GM23338 (cell line): ENCODE measurements at regions not wholly inside any gene's neighbourhood (a gene's known extent, or its start where the extent isn't known, plus 50 kb on each side); places are given as distances from the start of the nearest gene placed in this dataset.

Experiments
- ATAC-seq: fragments of 200-7000 bp; cut with Tn5 transposase; 3 replicates; pipeline ENCODE4 v1.9.1; 2020
- DNase-seq: peaks from one replicate; pipeline ENCODE4 v3.0.0-alpha.2; 2015; ENCODE audit warnings: low spot score
- H2AFZ ChIP-seq: fragments of 200-600 bp; sonication (generic); 2 replicates; pipeline ENCODE4 v1.8.0; 2016; ENCODE audit warnings: antibody characterized with exemption, mild to moderate bottlenecking, moderate library complexity
- H3F3A ChIP-seq: fragments of 200-600 bp; sonication (generic); replicated peaks from 2 replicates; pipeline ENCODE4 v1.8.0; 2017; ENCODE audit warnings: antibody characterized with exemption, mixed run types, low read depth
- H3K27ac ChIP-seq: fragments of 200-600 bp; sonication (generic); 2 replicates; pipeline ENCODE4 v1.6.1; 2016; ENCODE audit warnings: low read depth
- H3K27me3 ChIP-seq: fragments of 200-600 bp; sonication (generic); 2 replicates; pipeline ENCODE4 v1.8.0; 2016; ENCODE audit warnings: mild to moderate bottlenecking, mixed run types, moderate library complexity; ENCODE audit not compliant: insufficient read depth
- H3K36me3 ChIP-seq: fragments of 200-600 bp; sonication (generic); 2 replicates; pipeline ENCODE4 v1.8.0; 2016; ENCODE audit warnings: mild to moderate bottlenecking; ENCODE audit not compliant: insufficient read depth
- H3K4me1 ChIP-seq: fragments of 200-600 bp; sonication (generic); 2 replicates; pipeline ENCODE4 v1.8.0; 2016; ENCODE audit warnings: mild to moderate bottlenecking, moderate library complexity; ENCODE audit not compliant: insufficient read depth
- H3K4me2 ChIP-seq: fragments of 200-600 bp; sonication (generic); 2 replicates; pipeline ENCODE4 v1.7.1; 2017; ENCODE audit warnings: mixed run types
- H3K4me3 ChIP-seq: fragments of 200-600 bp; sonication (generic); 2 replicates; pipeline ENCODE4 v1.6.1; 2016; ENCODE audit warnings: mixed run types
- H3K79me2 ChIP-seq: fragments of 200-600 bp; sonication (generic); replicated peaks from 2 replicates; pipeline ENCODE4 v1.8.0; 2017; ENCODE audit warnings: mild to moderate bottlenecking; ENCODE audit not compliant: insufficient read depth
- H3K9me2 ChIP-seq: fragments of 200-600 bp; sonication (generic); 2 replicates; pipeline ENCODE4 v1.8.0; 2017; ENCODE audit not compliant: insufficient read depth
- H4K20me1 ChIP-seq: fragments of 200-600 bp; sonication (generic); replicated peaks from 2 replicates; pipeline ENCODE4 v1.8.0; 2017; ENCODE audit warnings: mild to moderate bottlenecking; ENCODE audit not compliant: insufficient read depth
- H3K27ac Mint-ChIP-seq: 2 replicates; pipeline ENCODE4 v1.8.0; 2020; ENCODE audit warnings: inconsistent platforms, mild to moderate bottlenecking, moderate library complexity, mixed read lengths
- H3K27me3 Mint-ChIP-seq: 3 replicates; pipeline ENCODE4 v1.8.0; 2022; ENCODE audit warnings: low read depth, mild to moderate bottlenecking, moderate library complexity, mixed read lengths, inconsistent platforms; ENCODE audit not compliant: insufficient read depth, poor library complexity
- H3K36me3 Mint-ChIP-seq: 3 replicates; pipeline ENCODE4 v1.8.0; 2021; ENCODE audit warnings: low read depth, mild to moderate bottlenecking, inconsistent platforms, moderate library complexity, mixed read lengths
- H3K4me1 Mint-ChIP-seq: 3 replicates; pipeline ENCODE4 v1.8.0; 2020; ENCODE audit warnings: mild to moderate bottlenecking, inconsistent platforms, mixed read lengths
- H3K4me3 Mint-ChIP-seq: 3 replicates; pipeline ENCODE4 v1.8.0; 2021; ENCODE audit warnings: moderate library complexity, mild to moderate bottlenecking, inconsistent platforms, mixed read lengths
- H3K9me3 Mint-ChIP-seq: 3 replicates; pipeline ENCODE4 v1.8.0; 2020; ENCODE audit warnings: moderate library complexity, mild to moderate bottlenecking, inconsistent platforms, mixed read lengths
- CREB1 ChIP-seq: fragments of 250-450 bp; sonication (Bioruptor Pico); IDR thresholded peaks from 2 replicates; pipeline ENCODE4 v1.5.0; 2020; ENCODE audit warnings: low read depth, mild to moderate bottlenecking, moderate library complexity
- ETS1 ChIP-seq: IDR thresholded peaks from 2 replicates; pipeline ENCODE4 v1.6.1; 2016; ENCODE audit warnings: antibody characterized with exemption
- EZH2 ChIP-seq: fragments of 200-600 bp; sonication (generic); IDR thresholded peaks from one replicate; pipeline ENCODE4 v1.8.0; 2017; ENCODE audit warnings: antibody characterized with exemption, mild to moderate bottlenecking, low read depth; ENCODE audit not compliant: unreplicated experiment
- EZH2phosphoT487 ChIP-seq: fragments of 200-600 bp; sonication (generic); IDR thresholded peaks from one replicate; pipeline ENCODE4 v1.8.1; 2018; ENCODE audit warnings: antibody characterized with exemption; ENCODE audit not compliant: unreplicated experiment
- JUNB ChIP-seq: IDR thresholded peaks from one replicate; pipeline ENCODE4 v1.6.1; 2016; ENCODE audit warnings: antibody characterized with exemption; ENCODE audit not compliant: unreplicated experiment
- NANOG ChIP-seq: IDR thresholded peaks from 2 replicates; pipeline ENCODE4 v1.6.1; 2016; ENCODE audit warnings: antibody characterized with exemption, borderline replicate concordance
- POLR2AphosphoS5 ChIP-seq: IDR thresholded peaks from 2 replicates; pipeline ENCODE4 v1.6.1; 2016; ENCODE audit warnings: antibody characterized with exemption, low read depth
- REST ChIP-seq: IDR thresholded peaks from one replicate; pipeline ENCODE4 v1.6.1; 2018; ENCODE audit warnings: antibody characterized with exemption; ENCODE audit not compliant: unreplicated experiment
- STAT1 ChIP-seq: IDR thresholded peaks from one replicate; pipeline ENCODE4 v1.6.1; 2016; ENCODE audit warnings: antibody characterized with exemption; ENCODE audit not compliant: unreplicated experiment
- ZNF114 ChIP-seq: fragments of 250-450 bp; sonication (Bioruptor Pico); IDR thresholded peaks from 2 replicates; pipeline ENCODE4 v1.5.0; 2020; ENCODE audit warnings: mild to moderate bottlenecking, moderate library complexity
- ZNF331 ChIP-seq: fragments of 250-450 bp; sonication (Bioruptor Pico); IDR thresholded peaks from 2 replicates; pipeline ENCODE4 v1.5.0; 2020; ENCODE audit warnings: low read depth, mild to moderate bottlenecking, moderate library complexity
- TF ChIP-seq, protein P1 (sequence below), 2 experiments: fragments of 200-600 bp in 1 of 2; sonication (generic) in 1 of 2; conservative IDR thresholded peaks; 2 replicates each; pipeline versions ENCODE4 v1.5.1 to v1.6.1; 2016 to 2017; ENCODE audit warnings: antibody characterized with exemption in 2 of 2, low read depth in 2 of 2, mild to moderate bottlenecking in 2 of 2, moderate library complexity in 1 of 2
- TF ChIP-seq, protein P2 (sequence below): fragments of 250-450 bp; sonication (Bioruptor Pico); IDR thresholded peaks from 2 replicates; pipeline ENCODE4 v1.5.0; 2020; ENCODE audit warnings: mild to moderate bottlenecking, moderate library complexity

GRCh38 chr7:53690411-53690810 is 655.0 kb downstream of the POM121L12 start:
- Mint-ChIP-seq H3K4me1 (no peaks in the 10 kb centered on the region), H3K27me3 (no peaks in the 10 kb centered on the region), H3K9me3 (peaks cover 3% of the 10 kb centered on the region; the same call in 1 of the 3 replicates), H3K4me3 (no peak overlapping the region), H3K36me3 (no peaks in the 10 kb centered on the region), H3K27ac (no peak overlapping the region)
- Histone ChIP-seq H3K9me2 (0 out of 2 replicates have a peak, but pooled peaks cover 3% of the 10 kb centered on the region), H3K27me3 (no peaks in the 10 kb centered on the region), H3K4me1 (no peaks in the 10 kb centered on the region), H3K36me3 (no peaks in the 10 kb centered on the region), H3F3A (no peaks in the 10 kb centered on the region), H3K79me2 (no peaks in the 10 kb centered on the region), H2AFZ (no peak overlapping the region), H3K4me3 (no peak overlapping the region), H3K27ac (no peak overlapping the region), H3K4me2 (no peak overlapping the region), H4K20me1 (no peaks in the 10 kb centered on the region)
- ATAC-seq = no peak
- DNase-seq = no peak
- TF ChIP-seq NANOG (no peak), CREB1 (no peak), ZNF331 (CRISPR knock-in tag) (no peak), ZNF114 (no peak), EZH2 (no peak), POLR2AphosphoS5 (no peak), EZH2phosphoT487 (no peak), JUNB (no peak), STAT1 (no peak), REST (no peak), ETS1 (no peak)
- TF ChIP-seq, protein P1, sequence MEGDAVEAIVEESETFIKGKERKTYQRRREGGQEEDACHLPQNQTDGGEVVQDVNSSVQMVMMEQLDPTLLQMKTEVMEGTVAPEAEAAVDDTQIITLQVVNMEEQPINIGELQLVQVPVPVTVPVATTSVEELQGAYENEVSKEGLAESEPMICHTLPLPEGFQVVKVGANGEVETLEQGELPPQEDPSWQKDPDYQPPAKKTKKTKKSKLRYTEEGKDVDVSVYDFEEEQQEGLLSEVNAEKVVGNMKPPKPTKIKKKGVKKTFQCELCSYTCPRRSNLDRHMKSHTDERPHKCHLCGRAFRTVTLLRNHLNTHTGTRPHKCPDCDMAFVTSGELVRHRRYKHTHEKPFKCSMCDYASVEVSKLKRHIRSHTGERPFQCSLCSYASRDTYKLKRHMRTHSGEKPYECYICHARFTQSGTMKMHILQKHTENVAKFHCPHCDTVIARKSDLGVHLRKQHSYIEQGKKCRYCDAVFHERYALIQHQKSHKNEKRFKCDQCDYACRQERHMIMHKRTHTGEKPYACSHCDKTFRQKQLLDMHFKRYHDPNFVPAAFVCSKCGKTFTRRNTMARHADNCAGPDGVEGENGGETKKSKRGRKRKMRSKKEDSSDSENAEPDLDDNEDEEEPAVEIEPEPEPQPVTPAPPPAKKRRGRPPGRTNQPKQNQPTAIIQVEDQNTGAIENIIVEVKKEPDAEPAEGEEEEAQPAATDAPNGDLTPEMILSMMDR (conservative IDR thresholded peaks at IDR 0.05; ENCODE audit: low read depth in 2 of 2) = no peak
- TF ChIP-seq, protein P2, sequence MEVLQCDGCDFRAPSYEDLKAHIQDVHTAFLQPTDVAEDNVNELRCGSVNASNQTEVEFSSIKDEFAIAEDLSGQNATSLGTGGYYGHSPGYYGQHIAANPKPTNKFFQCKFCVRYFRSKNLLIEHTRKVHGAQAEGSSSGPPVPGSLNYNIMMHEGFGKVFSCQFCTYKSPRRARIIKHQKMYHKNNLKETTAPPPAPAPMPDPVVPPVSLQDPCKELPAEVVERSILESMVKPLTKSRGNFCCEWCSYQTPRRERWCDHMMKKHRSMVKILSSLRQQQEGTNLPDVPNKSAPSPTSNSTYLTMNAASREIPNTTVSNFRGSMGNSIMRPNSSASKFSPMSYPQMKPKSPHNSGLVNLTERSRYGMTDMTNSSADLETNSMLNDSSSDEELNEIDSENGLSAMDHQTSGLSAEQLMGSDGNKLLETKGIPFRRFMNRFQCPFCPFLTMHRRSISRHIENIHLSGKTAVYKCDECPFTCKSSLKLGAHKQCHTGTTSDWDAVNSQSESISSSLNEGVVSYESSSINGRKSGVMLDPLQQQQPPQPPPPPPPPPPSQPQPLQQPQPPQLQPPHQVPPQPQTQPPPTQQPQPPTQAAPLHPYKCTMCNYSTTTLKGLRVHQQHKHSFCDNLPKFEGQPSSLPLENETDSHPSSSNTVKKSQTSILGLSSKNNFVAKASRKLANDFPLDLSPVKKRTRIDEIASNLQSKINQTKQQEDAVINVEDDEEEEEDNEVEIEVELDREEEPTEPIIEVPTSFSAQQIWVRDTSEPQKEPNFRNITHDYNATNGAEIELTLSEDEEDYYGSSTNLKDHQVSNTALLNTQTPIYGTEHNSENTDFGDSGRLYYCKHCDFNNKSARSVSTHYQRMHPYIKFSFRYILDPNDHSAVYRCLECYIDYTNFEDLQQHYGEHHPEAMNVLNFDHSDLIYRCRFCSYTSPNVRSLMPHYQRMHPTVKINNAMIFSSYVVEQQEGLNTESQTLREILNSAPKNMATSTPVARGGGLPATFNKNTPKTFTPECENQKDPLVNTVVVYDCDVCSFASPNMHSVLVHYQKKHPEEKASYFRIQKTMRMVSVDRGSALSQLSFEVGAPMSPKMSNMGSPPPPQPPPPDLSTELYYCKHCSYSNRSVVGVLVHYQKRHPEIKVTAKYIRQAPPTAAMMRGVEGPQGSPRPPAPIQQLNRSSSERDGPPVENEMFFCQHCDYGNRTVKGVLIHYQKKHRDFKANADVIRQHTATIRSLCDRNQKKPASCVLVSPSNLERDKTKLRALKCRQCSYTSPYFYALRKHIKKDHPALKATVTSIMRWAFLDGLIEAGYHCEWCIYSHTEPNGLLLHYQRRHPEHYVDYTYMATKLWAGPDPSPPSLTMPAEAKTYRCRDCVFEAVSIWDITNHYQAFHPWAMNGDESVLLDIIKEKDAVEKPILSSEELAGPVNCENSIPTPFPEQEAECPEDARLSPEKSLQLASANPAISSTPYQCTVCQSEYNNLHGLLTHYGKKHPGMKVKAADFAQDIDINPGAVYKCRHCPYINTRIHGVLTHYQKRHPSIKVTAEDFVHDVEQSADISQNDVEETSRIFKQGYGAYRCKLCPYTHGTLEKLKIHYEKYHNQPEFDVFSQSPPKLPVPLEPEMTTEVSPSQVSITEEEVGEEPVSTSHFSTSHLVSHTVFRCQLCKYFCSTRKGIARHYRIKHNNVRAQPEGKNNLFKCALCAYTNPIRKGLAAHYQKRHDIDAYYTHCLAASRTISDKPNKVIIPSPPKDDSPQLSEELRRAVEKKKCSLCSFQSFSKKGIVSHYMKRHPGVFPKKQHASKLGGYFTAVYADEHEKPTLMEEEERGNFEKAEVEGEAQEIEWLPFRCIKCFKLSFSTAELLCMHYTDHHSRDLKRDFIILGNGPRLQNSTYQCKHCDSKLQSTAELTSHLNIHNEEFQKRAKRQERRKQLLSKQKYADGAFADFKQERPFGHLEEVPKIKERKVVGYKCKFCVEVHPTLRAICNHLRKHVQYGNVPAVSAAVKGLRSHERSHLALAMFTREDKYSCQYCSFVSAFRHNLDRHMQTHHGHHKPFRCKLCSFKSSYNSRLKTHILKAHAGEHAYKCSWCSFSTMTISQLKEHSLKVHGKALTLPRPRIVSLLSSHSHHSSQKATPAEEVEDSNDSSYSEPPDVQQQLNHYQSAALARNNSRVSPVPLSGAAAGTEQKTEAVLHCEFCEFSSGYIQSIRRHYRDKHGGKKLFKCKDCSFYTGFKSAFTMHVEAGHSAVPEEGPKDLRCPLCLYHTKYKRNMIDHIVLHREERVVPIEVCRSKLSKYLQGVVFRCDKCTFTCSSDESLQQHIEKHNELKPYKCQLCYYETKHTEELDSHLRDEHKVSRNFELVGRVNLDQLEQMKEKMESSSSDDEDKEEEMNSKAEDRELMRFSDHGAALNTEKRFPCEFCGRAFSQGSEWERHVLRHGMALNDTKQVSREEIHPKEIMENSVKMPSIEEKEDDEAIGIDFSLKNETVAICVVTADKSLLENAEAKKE (CRISPR knock-in tag) = no peak
